Loucy (cell line): ENCODE measurements at regions not wholly inside any gene's neighbourhood (a gene's known extent, or its start where the extent isn't known, plus 50 kb on each side); places are given as distances from the start of the nearest gene placed in this dataset.

Experiments
- H2AFZ ChIP-seq: fragments of 200-600 bp; sonication (generic); 2 replicates; pipeline ENCODE4 v1.6.0; 2016; ENCODE audit warnings: antibody characterized with exemption, mild to moderate bottlenecking, low read length, moderate library complexity
- H3F3A ChIP-seq: fragments of 200-600 bp; 2 replicates; pipeline ENCODE4 v1.6.0; 2016; ENCODE audit warnings: antibody characterized with exemption, low read depth, mild to moderate bottlenecking
- H3K27me3 ChIP-seq: fragments of 200-600 bp; sonication (generic); 2 replicates; pipeline ENCODE4 v1.6.1; 2014; ENCODE audit warnings: low read length, mild to moderate bottlenecking; ENCODE audit not compliant: insufficient read depth, poor library complexity, severe bottlenecking
- H3K36me3 ChIP-seq: fragments of 200-600 bp; sonication (generic); 2 replicates; pipeline ENCODE4 v1.6.1; 2016; ENCODE audit warnings: low read length; ENCODE audit not compliant: insufficient read depth
- H3K4me1 ChIP-seq: fragments of 200-600 bp; sonication (generic); 2 replicates; pipeline ENCODE4 v1.5.1; 2014; ENCODE audit warnings: low read length, mild to moderate bottlenecking; ENCODE audit not compliant: insufficient read depth, poor library complexity, severe bottlenecking
- H3K4me2 ChIP-seq: fragments of 200-600 bp; sonication (generic); 2 replicates; pipeline ENCODE4 v1.6.0; 2014; ENCODE audit warnings: antibody characterized with exemption, low read length, low read depth, mild to moderate bottlenecking; ENCODE audit not compliant: poor library complexity, severe bottlenecking
- H3K4me3 ChIP-seq: fragments of 200-600 bp; sonication (generic); 2 replicates; pipeline ENCODE4 v1.5.1; 2014; ENCODE audit warnings: low read length, mild to moderate bottlenecking, mixed read lengths; ENCODE audit not compliant: poor library complexity, severe bottlenecking
- H3K79me2 ChIP-seq: fragments of 200-600 bp; sonication (generic); 2 replicates; pipeline ENCODE4 v1.6.1; 2014; ENCODE audit warnings: low read length; ENCODE audit not compliant: insufficient read depth
- H3K9ac ChIP-seq: fragments of 200-600 bp; sonication (generic); 2 replicates; pipeline ENCODE4 v1.6.0; 2014; ENCODE audit warnings: mild to moderate bottlenecking, low read depth, low read length, moderate library complexity; ENCODE audit not compliant: poor library complexity, severe bottlenecking
- H3K9me2 ChIP-seq: fragments of 200-600 bp; sonication (generic); replicated peaks from 2 replicates; pipeline ENCODE4 v1.6.1; 2016; ENCODE audit warnings: low read depth, low read length, mixed read lengths
- H3K9me3 ChIP-seq: fragments of 200-600 bp; sonication (generic); 2 replicates; pipeline ENCODE4 v1.6.1; 2014; ENCODE audit warnings: mild to moderate bottlenecking, antibody characterized with exemption, low read length, low read depth; ENCODE audit not compliant: insufficient read depth
- H4K20me1 ChIP-seq: fragments of 200-600 bp; sonication (generic); 2 replicates; pipeline ENCODE4 v1.6.0; 2014; ENCODE audit warnings: antibody characterized with exemption, low read length, mild to moderate bottlenecking; ENCODE audit not compliant: insufficient read depth, poor library complexity, severe bottlenecking
- CTCF ChIP-seq: fragments of 200-600 bp; sonication (generic); conservative IDR thresholded peaks from 2 replicates; pipeline ENCODE4 v1.5.1; 2014; ENCODE audit warnings: mild to moderate bottlenecking, antibody characterized with exemption, low read length
- EZH2phosphoT487 ChIP-seq: fragments of 200-600 bp; IDR thresholded peaks from 2 replicates; pipeline ENCODE4 v1.6.1; 2018; ENCODE audit warnings: antibody characterized with exemption, mild to moderate bottlenecking, moderate library complexity, borderline replicate concordance

DNA sequence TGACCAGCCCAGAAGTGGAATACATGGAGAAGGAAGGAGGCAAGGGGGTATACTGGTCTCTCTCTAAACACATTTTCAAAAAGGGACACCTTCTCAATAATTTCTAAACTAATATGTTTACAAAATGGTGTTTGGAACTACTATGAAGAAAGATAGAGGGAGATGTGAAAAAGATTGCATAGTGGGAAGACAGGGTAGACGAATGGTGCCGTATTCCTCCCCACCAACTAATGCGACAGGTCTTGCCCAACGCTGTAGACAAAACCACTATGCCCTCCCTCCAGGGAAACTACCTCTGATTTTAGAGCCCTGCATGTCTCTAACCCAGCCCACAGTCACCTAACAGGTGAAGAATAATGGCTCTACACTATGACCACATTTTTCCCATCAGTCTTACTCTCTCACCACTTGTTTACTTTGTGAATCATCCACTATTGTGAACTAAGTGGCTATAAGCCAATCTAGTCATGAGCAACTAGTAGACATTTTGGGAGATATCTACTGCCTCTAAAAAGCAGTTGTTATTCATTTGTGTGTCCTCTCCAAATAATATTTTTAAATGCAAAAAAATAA is 108.2 kb upstream of the UBE2E2 start:
- Histone ChIP-seq H3F3A (no peaks in the 10 kb centered on the region), H3K27me3 (no peaks in the 10 kb centered on the region), H3K4me2 (no peak overlapping the region), H3K4me1 (peaks cover 6% of the 10 kb centered on the region), H4K20me1 (no peaks in the 10 kb centered on the region), H3K4me3 (no peak overlapping the region), H3K9me2 (no peaks in the 10 kb centered on the region), H2AFZ (no peak overlapping the region), H3K9me3 (no peaks in the 10 kb centered on the region), H3K36me3 (no peaks in the 10 kb centered on the region), H3K9ac (no peak overlapping the region), H3K79me2 (no peaks in the 10 kb centered on the region)
- TF ChIP-seq EZH2phosphoT487, result no peak
- TF ChIP-seq CTCF, result no peak

GRCh38 chr3:23096041-23096440 is 107.1 kb upstream of the UBE2E2 start:
- H3K9me2 ChIP-seq, result no peaks in the 10 kb centered on the region
- no peak overlapping the region for H3K4me2 ChIP-seq
- no peaks in the 10 kb centered on the region for H3K27me3 ChIP-seq
- H4K20me1 ChIP-seq, result no peaks in the 10 kb centered on the region
- no peak overlapping the region for H3K4me3 ChIP-seq
- TF ChIP-seq CTCF (no peak), EZH2phosphoT487 (no peak)
- no peaks in the 10 kb centered on the region for H3K79me2 ChIP-seq
- no peaks in the 10 kb centered on the region for H3K36me3 ChIP-seq
- no peaks in the 10 kb centered on the region for H3F3A ChIP-seq
- H3K9me3 ChIP-seq, result no peaks in the 10 kb centered on the region
- H2AFZ ChIP-seq, result no peak overlapping the region
- no peak overlapping the region for H3K9ac ChIP-seq
- peaks cover 6% of the 10 kb centered on the region for H3K4me1 ChIP-seq

DNA sequence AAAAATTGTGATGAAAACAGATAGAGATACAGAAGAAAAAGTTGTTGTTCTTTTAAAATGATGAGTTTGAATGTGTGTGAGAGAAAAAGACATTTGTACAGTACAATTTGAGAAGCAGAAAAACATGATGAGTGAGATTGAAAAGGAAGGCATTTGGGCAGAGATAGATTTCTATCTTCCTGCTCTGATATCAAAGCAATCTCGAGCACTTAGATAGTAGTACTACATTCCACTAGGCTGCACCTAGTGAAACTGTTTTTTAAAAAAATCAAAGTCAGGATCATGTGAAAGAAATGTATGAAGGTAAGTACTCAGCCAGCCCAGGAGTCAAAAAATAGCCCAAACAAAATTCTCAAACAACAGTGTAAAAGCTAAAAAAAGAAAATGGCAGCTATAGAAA is 104.1 kb upstream of the UBE2E2 start:
- Histone ChIP-seq H3K4me3 (no peak overlapping the region), H3K4me1 (peaks cover 6% of the 10 kb centered on the region), H3K79me2 (no peaks in the 10 kb centered on the region), H3K27me3 (no peaks in the 10 kb centered on the region), H3K4me2 (no peak overlapping the region), H3K36me3 (no peaks in the 10 kb centered on the region), H3K9ac (no peak overlapping the region), H2AFZ (no peak overlapping the region), H3K9me2 (no peaks in the 10 kb centered on the region), H4K20me1 (no peaks in the 10 kb centered on the region), H3F3A (no peaks in the 10 kb centered on the region), H3K9me3 (no peaks in the 10 kb centered on the region)
- no peak for TF ChIP-seq EZH2phosphoT487
- no peak for TF ChIP-seq CTCF
